PC-9 (cell line): ENCODE measurements at regions not wholly inside any gene's neighbourhood (a gene's known extent, or its start where the extent isn't known, plus 50 kb on each side); places are given as distances from the start of the nearest gene placed in this dataset.

Experiments used
- EZH2 ChIP-seq: fragments of 200-600 bp; sonication (generic); IDR thresholded peaks from 2 replicates; pipeline ENCODE4 v1.8.0; 2017; ENCODE audit warnings: antibody characterized with exemption, low read depth
- TF ChIP-seq, protein P1 (sequence below): fragments of 200-600 bp; sonication (generic); conservative IDR thresholded peaks from 2 replicates; pipeline ENCODE4 v1.6.1; 2017; ENCODE audit warnings: mixed run types, antibody characterized with exemption, mild to moderate bottlenecking, moderate library complexity

DNA sequence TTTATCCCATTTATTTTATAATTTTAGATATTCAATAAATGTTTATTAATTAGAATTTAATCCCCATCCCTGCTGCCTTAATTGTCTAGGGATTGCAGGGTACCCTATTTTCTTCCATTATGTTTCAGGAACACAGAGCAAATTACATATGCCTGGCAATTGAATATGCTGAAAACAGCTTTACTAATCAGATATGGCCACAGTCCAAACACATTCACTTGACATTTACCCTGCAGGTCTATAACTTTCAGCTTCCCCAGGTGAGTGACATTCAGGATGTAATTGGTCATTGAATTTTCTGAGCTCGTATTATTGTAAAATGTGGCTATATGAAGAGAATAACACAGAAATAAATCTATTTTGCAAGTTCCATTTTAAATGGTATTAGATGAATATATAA lies 218.7 kb upstream of the NDST4 start:
- TF ChIP-seq, protein P1, sequence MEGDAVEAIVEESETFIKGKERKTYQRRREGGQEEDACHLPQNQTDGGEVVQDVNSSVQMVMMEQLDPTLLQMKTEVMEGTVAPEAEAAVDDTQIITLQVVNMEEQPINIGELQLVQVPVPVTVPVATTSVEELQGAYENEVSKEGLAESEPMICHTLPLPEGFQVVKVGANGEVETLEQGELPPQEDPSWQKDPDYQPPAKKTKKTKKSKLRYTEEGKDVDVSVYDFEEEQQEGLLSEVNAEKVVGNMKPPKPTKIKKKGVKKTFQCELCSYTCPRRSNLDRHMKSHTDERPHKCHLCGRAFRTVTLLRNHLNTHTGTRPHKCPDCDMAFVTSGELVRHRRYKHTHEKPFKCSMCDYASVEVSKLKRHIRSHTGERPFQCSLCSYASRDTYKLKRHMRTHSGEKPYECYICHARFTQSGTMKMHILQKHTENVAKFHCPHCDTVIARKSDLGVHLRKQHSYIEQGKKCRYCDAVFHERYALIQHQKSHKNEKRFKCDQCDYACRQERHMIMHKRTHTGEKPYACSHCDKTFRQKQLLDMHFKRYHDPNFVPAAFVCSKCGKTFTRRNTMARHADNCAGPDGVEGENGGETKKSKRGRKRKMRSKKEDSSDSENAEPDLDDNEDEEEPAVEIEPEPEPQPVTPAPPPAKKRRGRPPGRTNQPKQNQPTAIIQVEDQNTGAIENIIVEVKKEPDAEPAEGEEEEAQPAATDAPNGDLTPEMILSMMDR, result no peak
- no peak for TF ChIP-seq EZH2
